GM18517 (cell line): ENCODE measurements at regions not wholly inside any gene's neighbourhood (a gene's known extent, or its start where the extent isn't known, plus 50 kb on each side); places are given as distances from the start of the nearest gene placed in this dataset.
"Not testable (repeated sequence)": the region's sequence is repeated elsewhere in the genome, so short reads cannot be mapped to it uniquely, and the experiment has no call there.

Experiments used
- ATAC-seq: cut with Tn5 transposase; IDR thresholded peaks from one replicate; pipeline ENCODE4 v1.9.1; 2021; ENCODE audit warnings: mild to moderate bottlenecking, moderate library complexity; ENCODE audit not compliant: unreplicated experiment

GRCh38 chr10:64626924-64627323 lies 1105.7 kb downstream of the REEP3 start:
- ATAC-seq: no peak

- no peak for ATAC-seq
Measured at GRCh38 chr10:64630534-64630933, 1109.3 kb downstream of the REEP3 start.

GRCh38 chr10:64635906-64636305 lies 1114.7 kb downstream of the REEP3 start:
- no peak for ATAC-seq

GRCh38 chr10:64636461-64636860 lies 1115.3 kb downstream of the REEP3 start:
- no peak for ATAC-seq

GRCh38 chr10:64637939-64638338 lies 1116.7 kb downstream of the REEP3 start:
- ATAC-seq: no peak

GRCh38 chr10:64648915-64649314 lies 1127.7 kb downstream of the REEP3 start:
- no peak for ATAC-seq

- ATAC-seq: no peak
Measured at GRCh38 chr10:64658528-64658927, 1137.3 kb downstream of the REEP3 start.

- no peak for ATAC-seq
Measured at GRCh38 chr10:64659311-64659710, 1138.1 kb downstream of the REEP3 start.

GRCh38 chr10:64682043-64682442 lies 1160.8 kb downstream of the REEP3 start:
- no peak for ATAC-seq

- no peak for ATAC-seq
Measured at GRCh38 chr10:64690194-64690593, 1169.0 kb downstream of the REEP3 start.

- ATAC-seq: no peak
Measured at GRCh38 chr10:64699244-64699643, 1178.0 kb downstream of the REEP3 start.

- ATAC-seq: not testable (repeated sequence)
Measured at GRCh38 chr10:64702086-64702485, 1180.9 kb downstream of the REEP3 start.

- ATAC-seq: no peak
Measured at GRCh38 chr10:64708884-64709681, 1187.9 kb downstream of the REEP3 start.

- ATAC-seq: no peak
Measured at GRCh38 chr10:64726466-64726865, 1205.3 kb downstream of the REEP3 start.

GRCh38 chr10:64731016-64731415 lies 1209.8 kb downstream of the REEP3 start:
- no peak for ATAC-seq

GRCh38 chr10:64732372-64732957 lies 1211.3 kb downstream of the REEP3 start:
- ATAC-seq: no peak

- no peak for ATAC-seq
Measured at GRCh38 chr10:64733980-64734379, 1212.8 kb downstream of the REEP3 start.

GRCh38 chr10:64738462-64738861 lies 1217.3 kb downstream of the REEP3 start:
- no peak for ATAC-seq

- no peak for ATAC-seq
Measured at GRCh38 chr10:64745565-64745964, 1224.4 kb downstream of the REEP3 start.

GRCh38 chr10:64750672-64751071 lies 1229.5 kb downstream of the REEP3 start:
- ATAC-seq: no peak

- ATAC-seq: no peak
Measured at GRCh38 chr10:64753516-64753915, 1232.3 kb downstream of the REEP3 start.

GRCh38 chr10:64760371-64760770 lies 1239.2 kb downstream of the REEP3 start:
- ATAC-seq: no peak

GRCh38 chr10:64762861-64763260 lies 1241.7 kb downstream of the REEP3 start:
- ATAC-seq: no peak
